ENCODE measurements at regions not wholly inside any gene's neighbourhood (a gene's known extent, or its start where the extent isn't known, plus 50 kb on each side); places are given as distances from the start of the nearest gene placed in this dataset.

- Histone ChIP-seq H4K8ac (ENCODE audit: extremely low read depth, insufficient read depth, low read length) (no peak overlapping the region), H3K18ac (ENCODE audit: extremely low read depth, low read length) (no peak overlapping the region), H3K23ac (ENCODE audit: insufficient read length) (no peak overlapping the region), H3K4me3 (ENCODE audit: extremely low read depth in 1 of 4, insufficient read depth in 2 of 4, low read depth in 3 of 4, low read length in 4 of 4) (no peak overlapping the region), H3K79me1 (ENCODE audit: low read depth, low read length) (no peaks in the 10 kb centered on the region), H2BK12ac (ENCODE audit: low read depth, low read length) (peak overlapping the region; percentile 23; the same call in 1 of the 2 replicates), H2AFZ (ENCODE audit: low read length) (peak overlapping the region; percentile 100), H4K5ac (ENCODE audit: insufficient read length, low read depth, low read length) (no peak overlapping the region), H3K9ac (replicated peaks in 1 of 4; ENCODE audit: extremely low read depth in 1 of 4, low read depth in 3 of 4, low read length in 3 of 4) (peak overlapping the region in 2 of 4 experiments; percentile 13 to 54; a peak in 2 of 7 replicates), H2BK120ac (replicated peaks; ENCODE audit: low read depth, low read length) (no peak overlapping the region), H4K91ac (replicated peaks; ENCODE audit: insufficient read length, low read length) (peak overlapping the region; percentile 9), H3K14ac (ENCODE audit: insufficient read length) (no peak overlapping the region), H4K20me1 (replicated peaks in 1 of 2; ENCODE audit: control insufficient read depth in 1 of 2, insufficient read depth in 2 of 2, low read length in 2 of 2) (no peaks in the 10 kb centered on the region), H3K79me2 (ENCODE audit: control insufficient read depth in 1 of 2, insufficient read depth in 2 of 2, low read length in 2 of 2) (no peaks in the 10 kb centered on the region), H3K4me1 (replicated peaks in 1 of 4; ENCODE audit: control insufficient read depth in 3 of 4, insufficient read depth in 4 of 4, low read length in 3 of 4) (peaks cover 0 to 6% (median 3%) of the 10 kb centered on the region in 4 experiments; a peak in 3 of 7 replicates), H3K27me3 (replicated peaks in 1 of 4; ENCODE audit: control insufficient read depth in 3 of 4, extremely low read depth in 1 of 4, insufficient read depth in 3 of 4, low read length in 3 of 4) (no peaks in the 10 kb centered on the region), H3K36me3 (ENCODE audit: control insufficient read depth in 2 of 4, insufficient read depth in 4 of 4, low read length in 3 of 4) (no peaks in the 10 kb centered on the region), H3K56ac (replicated peaks; ENCODE audit: insufficient read length, low read depth, low read length) (no peak overlapping the region), H3K9me3 (ENCODE audit: insufficient read depth in 2 of 2, low read depth in 1 of 2, low read length in 1 of 2) (no peaks in the 10 kb centered on the region), H2BK15ac (ENCODE audit: low read length) (no peak overlapping the region), H3K4me2 (ENCODE audit: insufficient read depth in 1 of 2, low read depth in 2 of 2, low read length in 2 of 2) (peak overlapping the region in 1 of 2 experiments; percentile 22; a peak in 1 of 4 replicates), H2BK20ac (ENCODE audit: low read length) (peak overlapping the region; percentile 44; the same call in 1 of the 2 replicates), H3K23me2 (ENCODE audit: low read depth, low read length) (no peaks in the 10 kb centered on the region), H3K4ac (replicated peaks; ENCODE audit: insufficient read length, low read depth, low read length) (no peak overlapping the region), H2BK5ac (ENCODE audit: low read depth, low read length) (peak overlapping the region; percentile 18; the same call in 1 of the 2 replicates), H3K27ac (ENCODE audit: low read depth, low read length) (0 out of 2 replicates have a peak overlapping the region, but pooled peaks have one; percentile 40), H2AK5ac (ENCODE audit: low read depth, low read length) (no peak overlapping the region)
- TF ChIP-seq FOSL1 (IDR thresholded peaks at IDR 0.05; ENCODE audit: insufficient read depth, low read depth, low read length) (no peak), POU5F1 (IDR thresholded peaks at IDR 0.05; ENCODE audit: low read depth, low read length) (no peak), RFX5 (IDR thresholded peaks at IDR 0.05; ENCODE audit: borderline replicate concordance, low read depth, low read length) (no peak), CREB1 (IDR thresholded peaks at IDR 0.05) (no peak), EZH2 (IDR thresholded peaks at IDR 0.05; ENCODE audit: low read depth, low read length, severe bottlenecking) (no peak), USF2 (IDR thresholded peaks at IDR 0.05; ENCODE audit: low read length) (no peak), NANOG (IDR thresholded peaks at IDR 0.05; ENCODE audit: insufficient read depth, low read depth, low read length, poor library complexity, severe bottlenecking) (no peak), CTBP2 (IDR thresholded peaks at IDR 0.05; ENCODE audit: borderline replicate concordance, insufficient read depth, insufficient read length, low read length) (no peak), POLR2AphosphoS5 (IDR thresholded peaks at IDR 0.05; ENCODE audit: low read depth, low read length) (no peak), SP4 (IDR thresholded peaks at IDR 0.05; ENCODE audit: low read length) (no peak), POLR2A (IDR thresholded peaks at IDR 0.05; ENCODE audit: control extremely low read depth in 1 of 2, low read depth in 2 of 2, low read length in 2 of 2) (no peak), EGR1 (IDR thresholded peaks at IDR 0.05; ENCODE audit: borderline replicate concordance, low read depth, low read length) (no peak), SP2 (IDR thresholded peaks at IDR 0.05; ENCODE audit: low read length) (no peak)
- POLR2A ChIA-PET (ENCODE audit: partially characterized antibody), result no interaction called here
- DNase-seq (ENCODE audit: low read depth in 1 of 2, low spot score in 2 of 2) (no peak), FAIRE-seq (peak; percentile 32)
- WGBS, 2 experiments (ENCODE audit: extremely low coverage in 1 of 2, insufficient coverage in 1 of 2, insufficient read length in 1 of 2, insufficient replicate concordance in 2 of 2, low coverage in 1 of 2, low lambda C conversion rate in 2 of 2, missing lambda C conversion rate in 1 of 2), result 62% methylated on average over 1 of the region's 1 CpG; no CpG with 5 or more reads in 1 of the 2 experiments
- CTCF ChIA-PET (ENCODE audit: partially characterized antibody), result interaction anchor here (0.7 to 3.8 kb wide), 3 partner anchors 14 to 139 kb away, joined by 3 to 14 read pairs (median 3); no protein-coding TSS in a partner anchor
Measured at GRCh38 chr13:26847281-26847680, 86.7 kb upstream of the GPR12 start.

Measured in H1 (cell line).